Erythroblast (primary cell): ENCODE measurements at regions not wholly inside any gene's neighbourhood (a gene's known extent, or its start where the extent isn't known, plus 50 kb on each side); places are given as distances from the start of the nearest gene placed in this dataset.

ENCODE experiments used
- GATA1 ChIP-seq: IDR thresholded peaks from 2 replicates; pipeline ENCODE4 v1.6.1; 2011; ENCODE audit warnings: low read depth, mild to moderate bottlenecking, control low read depth, low read length, moderate library complexity
- POLR2A ChIP-seq: IDR thresholded peaks from 2 replicates; pipeline ENCODE4 v1.6.1; 2011; ENCODE audit warnings: mild to moderate bottlenecking, low read length

GRCh38 chr2:195330513-195330956 lies 326.5 kb upstream of the SLC39A10 start:
- TF ChIP-seq POLR2A = no peak
- no peak for TF ChIP-seq GATA1
